Erythroblast (primary cell): ENCODE measurements at regions not wholly inside any gene's neighbourhood (a gene's known extent, or its start where the extent isn't known, plus 50 kb on each side); places are given as distances from the start of the nearest gene placed in this dataset.

ENCODE experiments used
- GATA1 ChIP-seq: IDR thresholded peaks from 2 replicates; pipeline ENCODE4 v1.6.1; 2011; ENCODE audit warnings: low read depth, mild to moderate bottlenecking, control low read depth, low read length, moderate library complexity
- POLR2A ChIP-seq: IDR thresholded peaks from 2 replicates; pipeline ENCODE4 v1.6.1; 2011; ENCODE audit warnings: mild to moderate bottlenecking, low read length

- no peak for TF ChIP-seq POLR2A
- TF ChIP-seq GATA1, result no peak
These were observed 257.5 kb upstream of the IRS4 start for GRCh38 chrX:108993909-108994308.
